HG03159 (cell line): ENCODE measurements at regions not wholly inside any gene's neighbourhood (a gene's known extent, or its start where the extent isn't known, plus 50 kb on each side); places are given as distances from the start of the nearest gene placed in this dataset.

Experiments used
- ATAC-seq: cut with Tn5 transposase; IDR thresholded peaks from one replicate; pipeline ENCODE4 v1.9.1; 2021; ENCODE audit warnings: mild to moderate bottlenecking, moderate library complexity; ENCODE audit not compliant: unreplicated experiment

DNA sequence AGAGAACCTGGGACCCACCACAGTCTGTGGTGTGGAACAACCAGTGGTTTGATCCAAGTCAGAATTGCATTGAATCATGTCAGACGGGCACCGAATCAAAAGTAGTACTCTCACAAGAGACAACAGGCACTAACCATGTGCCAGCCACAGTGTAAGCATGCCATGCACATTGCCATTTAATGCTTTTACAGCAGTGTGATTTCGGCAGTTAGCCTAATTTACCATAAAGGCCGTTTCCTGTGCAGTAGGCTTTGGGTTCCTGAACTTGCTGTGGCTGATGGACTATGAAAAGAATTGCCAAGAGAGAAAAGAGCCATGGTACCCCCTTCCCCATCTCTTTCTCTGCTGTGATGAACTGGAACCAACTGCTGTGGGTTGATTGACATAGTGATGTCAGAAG, 540.6 kb downstream of the EBF1 start:
- no peak for ATAC-seq

DNA sequence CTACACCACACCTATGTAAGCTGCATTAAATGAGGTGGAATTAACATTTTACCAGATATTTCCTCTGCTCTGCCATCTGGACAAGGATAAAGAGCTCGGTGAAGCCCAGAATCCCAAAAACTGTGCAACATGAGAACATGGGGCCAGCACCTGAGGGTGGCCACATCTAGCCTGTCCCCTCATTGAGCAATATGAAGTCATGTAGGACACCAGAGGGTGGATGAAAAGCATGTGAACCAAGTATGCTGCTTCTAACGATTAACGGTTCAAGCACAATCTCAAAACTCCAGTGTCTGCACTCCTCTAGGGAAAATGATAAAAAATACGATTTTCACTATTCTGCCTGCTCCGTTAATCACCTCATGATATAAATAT, 545.8 kb downstream of the EBF1 start:
- no peak for ATAC-seq

DNA sequence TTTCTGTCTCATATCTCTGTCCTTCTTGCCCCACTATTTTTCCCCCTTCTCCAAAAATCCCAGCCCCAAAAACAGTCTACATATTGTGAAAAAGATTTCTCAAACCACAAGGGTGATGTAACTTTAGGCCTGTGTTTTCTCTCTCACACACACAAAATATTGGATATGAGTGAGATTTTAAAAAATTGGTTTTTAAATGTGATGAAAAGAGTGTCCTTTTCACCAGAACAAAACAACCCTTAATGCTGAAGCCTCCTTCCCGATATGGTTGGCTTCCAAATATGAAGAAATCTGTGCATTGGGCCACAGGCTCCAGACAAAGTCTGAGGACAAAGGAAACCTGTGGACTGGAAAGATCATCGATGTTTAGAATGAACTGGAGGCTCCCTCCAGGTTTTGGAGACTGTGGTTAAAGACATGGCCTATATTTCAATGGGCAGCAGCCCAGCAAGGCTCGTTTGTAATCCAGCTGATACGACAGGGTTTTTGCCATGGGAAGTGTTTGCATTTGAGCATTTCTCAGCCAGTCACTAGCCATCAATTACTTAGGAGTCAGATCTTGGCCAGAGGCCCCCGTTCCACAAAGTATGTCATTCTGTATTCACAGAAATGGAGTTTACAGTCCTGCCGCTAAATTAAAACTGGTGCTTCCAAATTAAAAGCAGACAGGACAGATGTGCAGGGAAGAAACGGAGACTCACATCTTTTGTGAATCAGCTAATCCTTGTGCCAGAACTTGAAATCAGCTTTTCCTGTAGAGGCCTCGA, 546.3 kb downstream of the EBF1 start:
- ATAC-seq = no peak

- ATAC-seq = no peak
Measured at GRCh38 chr5:158552241-158552640, 547.5 kb downstream of the EBF1 start.

- ATAC-seq = no peak
Measured at GRCh38 chr5:158549311-158549710, 550.4 kb downstream of the EBF1 start.

GRCh38 chr5:158546748-158547147, 553.0 kb downstream of the EBF1 start:
- no peak for ATAC-seq

DNA sequence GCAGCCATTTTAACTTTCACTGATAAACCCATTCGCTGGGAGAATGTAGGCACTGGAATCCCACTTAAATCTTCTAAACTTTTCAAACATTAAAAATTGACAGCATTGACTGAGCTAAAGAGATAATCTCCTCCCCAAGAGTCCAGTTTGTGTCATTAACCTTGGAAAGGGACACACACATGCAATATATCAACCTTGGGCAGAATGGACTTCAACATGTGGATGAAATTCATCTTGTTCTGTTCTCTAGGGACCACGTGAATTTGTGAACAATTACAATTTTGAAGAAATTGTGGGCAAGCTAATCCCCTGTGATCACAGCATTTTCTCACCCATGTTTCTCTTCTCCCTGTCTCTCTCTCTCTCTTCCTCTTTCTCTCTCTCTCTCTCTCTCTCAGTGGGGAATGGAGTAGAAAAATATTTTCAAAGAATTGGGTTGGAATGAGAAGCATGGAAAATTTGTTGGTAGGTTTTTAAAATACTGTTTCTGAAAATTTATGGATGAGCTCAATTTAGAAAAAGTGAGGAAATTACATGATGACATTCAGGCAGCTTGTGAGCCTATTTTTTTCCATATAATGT, 553.7 kb downstream of the EBF1 start:
- no peak for ATAC-seq

- no peak for ATAC-seq
Measured at GRCh38 chr5:158544388-158545339, 555.1 kb downstream of the EBF1 start.

DNA sequence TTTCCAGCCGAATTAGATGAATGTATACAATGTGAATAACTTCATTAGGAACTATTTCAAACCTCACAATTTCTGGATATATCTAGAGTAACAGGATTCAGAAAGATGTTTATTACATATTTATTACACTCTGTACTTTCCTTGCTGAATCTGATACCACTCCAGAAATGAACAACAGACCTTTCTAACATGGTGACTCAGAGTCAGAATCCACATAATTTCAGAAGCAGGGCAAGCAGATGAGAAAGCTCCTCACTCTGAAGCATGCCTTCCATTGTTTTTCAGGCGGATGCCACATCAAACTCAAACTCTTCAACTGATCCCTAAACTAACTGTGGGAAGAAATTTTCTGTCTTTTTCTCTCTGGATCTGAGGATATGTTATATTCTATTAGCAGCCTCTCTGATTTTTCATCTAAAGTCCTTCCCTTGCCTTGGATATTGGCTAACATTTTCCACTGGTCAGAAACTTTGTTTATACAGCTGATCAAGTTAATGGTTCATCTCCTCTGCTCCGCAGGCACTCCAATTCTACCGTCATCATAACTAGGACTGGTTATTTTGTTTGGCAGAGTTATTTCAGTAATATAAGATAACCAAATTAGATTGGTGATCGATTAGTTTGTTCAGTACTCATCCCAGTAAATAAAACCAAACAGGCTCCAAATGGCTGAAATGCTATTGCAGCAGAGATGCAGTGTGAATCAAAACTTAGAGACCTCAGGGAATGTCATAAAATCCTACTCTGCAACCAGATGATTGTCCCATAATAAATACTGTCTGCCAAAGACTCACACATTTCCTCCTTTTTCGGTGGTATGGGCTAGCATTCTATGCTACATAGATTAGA, 556.0 kb downstream of the EBF1 start:
- no peak for ATAC-seq

DNA sequence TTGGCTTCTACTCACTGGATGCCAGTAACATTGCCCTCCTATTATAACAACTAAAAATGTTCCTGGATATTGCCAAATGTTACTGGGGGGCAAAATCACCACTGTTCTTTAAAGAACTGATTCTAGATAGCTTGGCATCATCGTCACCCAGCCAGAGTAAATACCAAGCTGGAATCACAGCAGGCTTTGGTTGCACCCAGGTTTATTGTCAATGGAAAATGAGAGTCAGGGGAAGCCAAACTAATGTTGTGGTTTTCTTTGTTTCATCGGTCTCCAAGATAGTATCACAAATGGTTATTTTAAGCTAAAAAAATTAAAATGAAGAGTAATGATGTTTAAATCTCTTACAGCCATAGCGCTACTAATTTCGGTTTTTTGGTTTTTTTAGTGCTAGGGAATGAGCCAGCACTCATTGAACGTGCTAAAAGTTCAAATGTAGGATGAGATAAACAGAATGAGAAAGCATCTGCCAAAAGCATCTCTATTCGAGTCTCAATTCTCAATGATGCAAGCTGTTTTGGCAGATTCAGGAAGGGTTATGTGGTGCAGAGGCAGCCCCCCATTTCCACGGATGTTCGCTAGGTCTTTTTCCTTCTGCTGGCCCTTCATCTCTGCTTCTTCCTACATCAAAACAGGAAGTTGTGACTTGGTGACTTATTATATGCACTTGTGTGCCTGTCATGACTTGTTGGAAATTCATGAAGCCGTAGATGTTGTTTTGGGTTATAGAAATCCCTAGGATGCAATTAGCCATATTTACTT, 558.0 kb downstream of the EBF1 start:
- ATAC-seq = no peak

- no peak for ATAC-seq
Measured at GRCh38 chr5:158538506-158539074, 561.1 kb downstream of the EBF1 start.

DNA sequence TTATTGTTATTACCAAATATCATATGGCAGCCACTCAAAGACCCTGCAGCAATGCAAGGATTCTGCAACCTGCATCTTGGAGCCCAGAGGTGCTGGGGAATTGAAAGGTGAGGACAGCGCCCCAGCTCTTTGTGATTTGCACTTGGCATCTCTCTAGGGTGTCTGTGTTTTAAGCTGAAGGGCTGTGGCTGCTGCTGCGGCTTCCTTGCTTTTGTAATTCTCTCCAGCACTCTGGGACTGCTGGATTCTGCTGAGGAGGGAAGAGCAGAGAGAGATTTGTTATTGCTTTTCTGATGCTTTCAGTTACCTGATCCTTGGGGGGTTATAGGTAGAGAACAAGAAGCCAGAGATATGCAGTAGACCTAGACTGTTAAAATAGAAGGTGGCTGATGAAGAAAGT, 562.4 kb downstream of the EBF1 start:
- no peak for ATAC-seq

- no peak for ATAC-seq
Measured at GRCh38 chr5:158534203-158534602, 565.5 kb downstream of the EBF1 start.

DNA sequence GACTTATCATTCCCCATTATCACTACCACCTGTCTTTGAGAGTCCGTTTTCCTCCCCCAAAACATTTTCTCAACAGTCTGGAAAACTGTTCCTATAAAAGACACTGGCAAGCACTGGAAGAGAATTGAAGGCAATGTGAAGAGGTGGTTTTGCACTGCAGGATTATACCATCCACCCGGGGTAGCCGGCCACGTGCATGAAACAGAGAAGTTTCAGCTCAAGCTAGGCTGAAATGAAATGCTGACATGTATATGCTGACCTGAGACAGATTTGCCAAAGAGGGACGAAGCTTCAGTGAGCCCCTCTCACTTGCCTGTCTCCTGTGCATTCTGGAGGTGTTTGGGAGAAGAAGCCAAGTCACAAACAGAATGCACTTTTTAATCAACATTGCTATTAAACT, 567.0 kb downstream of the EBF1 start:
- no peak for ATAC-seq

DNA sequence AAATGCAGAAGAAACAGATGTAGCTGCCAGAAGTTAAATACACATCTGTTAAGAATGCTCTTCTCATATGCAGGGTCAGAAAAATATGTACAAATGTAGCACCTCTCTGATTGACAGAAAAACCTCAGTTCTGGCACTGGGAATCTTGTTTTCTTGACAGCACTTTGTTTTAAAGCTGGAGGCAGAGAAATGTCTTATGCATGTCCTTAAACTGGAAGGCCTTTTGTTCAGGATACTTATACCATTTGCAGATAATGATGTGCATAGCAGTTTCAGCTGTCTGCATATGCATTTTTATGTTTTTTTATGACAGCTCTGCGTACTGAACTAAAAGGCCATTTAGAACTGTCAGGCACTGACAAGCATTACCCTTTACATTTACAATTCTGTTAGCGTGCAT, 567.9 kb downstream of the EBF1 start:
- no peak for ATAC-seq

DNA sequence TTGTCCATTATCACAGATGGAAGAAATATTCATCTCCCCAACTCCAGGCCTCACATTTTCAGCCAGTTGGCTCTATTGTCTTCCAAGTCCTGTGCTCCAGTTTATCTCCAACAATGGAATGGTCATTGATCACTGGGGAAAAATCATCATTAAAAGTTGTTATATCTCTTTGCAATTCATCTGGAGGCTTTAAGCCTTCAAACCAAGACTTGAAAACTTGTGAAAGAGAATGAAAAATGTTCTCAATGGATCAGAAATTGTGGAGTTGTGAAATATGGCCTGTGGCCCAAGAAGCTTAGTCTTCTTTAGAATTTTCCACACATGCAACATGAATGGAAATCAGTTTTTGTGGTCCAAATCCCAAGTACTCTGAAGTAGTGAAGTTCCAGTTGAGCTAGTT, 569.6 kb downstream of the EBF1 start:
- ATAC-seq = no peak

GRCh38 chr5:158529454-158529853, 570.3 kb downstream of the EBF1 start:
- no peak for ATAC-seq

DNA sequence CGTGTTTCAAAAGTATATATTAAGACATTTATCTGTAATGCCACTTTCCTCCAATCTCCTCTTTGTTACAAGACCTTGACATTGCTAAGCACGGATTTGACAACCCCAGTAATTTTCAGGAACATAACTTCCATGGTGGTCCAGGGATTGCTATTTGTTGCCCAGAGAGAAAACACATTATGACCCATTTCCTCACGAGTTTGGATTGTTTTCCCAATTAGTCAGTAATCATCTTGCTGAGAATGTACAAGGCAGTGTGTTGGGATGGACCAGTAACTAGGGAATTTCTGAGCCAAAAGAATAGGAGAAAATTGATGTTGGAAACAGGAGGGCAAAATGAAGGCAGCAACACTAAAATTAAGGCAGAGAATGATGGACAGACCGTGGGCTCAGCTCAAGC, 574.1 kb downstream of the EBF1 start:
- no peak for ATAC-seq

- ATAC-seq = no peak
Measured at GRCh38 chr5:158524070-158524469, 575.6 kb downstream of the EBF1 start.

- ATAC-seq = no peak
Measured at GRCh38 chr5:158522776-158523175, 576.9 kb downstream of the EBF1 start.
